K562 (cell line): ENCODE measurements at regions not wholly inside any gene's neighbourhood (a gene's known extent, or its start where the extent isn't known, plus 50 kb on each side); places are given as distances from the start of the nearest gene placed in this dataset.

Experiments used
- ATAC-seq: fragments of 200-7000 bp; cut with Tn5 transposase; 3 replicates; pipeline ENCODE4 v1.9.1; 2020; ENCODE audit warnings: moderate library complexity
- BruUV-seq: library from RNA; stranded (reverse); fragments of 400-500 nt; replicated peaks from 2 replicates; lab custom pipeline; 2021; lab: Mats Ljungman, UMichigan
- CTCF ChIA-PET: fragments of 300-600 bp; formaldehyde crosslinking; extraction: SDS; loops from one replicate; lab custom pipeline; 2021; ENCODE audit warnings: low intra/inter-chr PET ratio; lab: Yijun Ruan, JAX
- POLR2A ChIA-PET: fragments of 300-600, 350-650 bp; sonication (Branson Sonifier 250); formaldehyde crosslinking; extraction: SDS; loops from one replicate; lab custom pipeline; 2021; ENCODE audit warnings: antibody characterized with exemption, inconsistent platforms; lab: Yijun Ruan, JAX
- DNase-seq, 4 experiments: peaks; one replicate each; pipeline versions ENCODE4 v3.0.0 to v3.0.0-alpha.2; 2011 to 2018; ENCODE audit warnings: low spot score in 3 of 4, mixed read lengths in 3 of 4; ENCODE audit errors: extremely low read depth in 1 of 4
- FAIRE-seq: peaks from 2 replicates; lab custom pipeline; 2011; peaks lifted over from hg19 to GRCh38; lab: Jason Lieb, UNC
- H2AFZ ChIP-seq: 2 replicates; pipeline ENCODE4 v1.6.0; 2011; ENCODE audit warnings: low read depth, low read length, control low read depth, inconsistent platforms
- H3K27ac ChIP-seq: fragments of 200-600 bp; 3 replicates; pipeline ENCODE4 v1.8.0; 2011; ENCODE audit warnings: low read depth, mild to moderate bottlenecking, control low read depth, inconsistent platforms, low read length, moderate library complexity, mixed read lengths; ENCODE audit errors: extremely low read depth
- H3K27me3 ChIP-seq, 2 experiments: fragments of 300-600 bp in 1 of 2; 2 replicates in 1 of 2; 3 replicates in 1 of 2; pipeline versions ENCODE4 v1.6.0 to v1.8.0; 2011; ENCODE audit warnings: inconsistent platforms in 2 of 2, low read length in 2 of 2, mild to moderate bottlenecking in 1 of 2, mixed read lengths in 1 of 2, moderate library complexity in 1 of 2; ENCODE audit not compliant: control insufficient read depth in 2 of 2, insufficient read depth in 2 of 2
- H3K36me3 ChIP-seq: fragments of 300-600 bp; 3 replicates; pipeline ENCODE4 v1.8.0; 2011; ENCODE audit warnings: mild to moderate bottlenecking, low read length, inconsistent platforms; ENCODE audit not compliant: control insufficient read depth, insufficient read depth
- H3K4me1 ChIP-seq, 2 experiments: fragments of 200-600 bp in 1 of 2; replicated peaks in 1 of 2; 2 replicates in 1 of 2; 3 replicates in 1 of 2; pipeline versions ENCODE4 v1.5.1 to v1.8.0; 2011; ENCODE audit warnings: inconsistent platforms in 2 of 2, low read length in 2 of 2, mild to moderate bottlenecking in 1 of 2, mixed read lengths in 1 of 2, moderate library complexity in 1 of 2; ENCODE audit not compliant: control insufficient read depth in 2 of 2, insufficient read depth in 2 of 2
- H3K4me2 ChIP-seq: 2 replicates; pipeline ENCODE4 v1.6.1; 2011; ENCODE audit warnings: low read length, control low read depth, inconsistent platforms, mixed read lengths; ENCODE audit not compliant: insufficient read depth
- H3K4me3 ChIP-seq: fragments of 200-600 bp; sonication (generic), shearing (Covaris generic); 2 replicates; pipeline ENCODE4 v1.5.1; 2016; ENCODE audit warnings: control low read depth, inconsistent platforms
- H3K79me2 ChIP-seq: fragments of 200-600 bp; 3 replicates; pipeline ENCODE4 v1.8.0; 2011; ENCODE audit warnings: low read length, inconsistent platforms; ENCODE audit not compliant: control insufficient read depth, insufficient read depth
- H3K9ac ChIP-seq, 2 experiments: 2 replicates each; pipeline versions ENCODE4 v1.6.0 to v1.6.1; 2011; ENCODE audit warnings: low read depth in 2 of 2, low read length in 2 of 2, control low read depth in 1 of 2, inconsistent platforms in 1 of 2, mild to moderate bottlenecking in 1 of 2, mixed read lengths in 1 of 2; ENCODE audit not compliant: insufficient read depth in 1 of 2
- H3K9me1 ChIP-seq: one replicate; pipeline ENCODE4 v1.6.0; 2011; ENCODE audit warnings: inconsistent platforms, mild to moderate bottlenecking, low read length, moderate library complexity; ENCODE audit not compliant: control insufficient read depth, insufficient read depth
- H3K9me3 ChIP-seq: replicated peaks from 2 replicates; pipeline ENCODE4 v1.5.1; 2011; ENCODE audit warnings: low read depth, low read length, inconsistent platforms; ENCODE audit not compliant: control insufficient read depth, insufficient read depth
- H4K20me1 ChIP-seq: replicated peaks from 2 replicates; pipeline ENCODE4 v1.6.1; 2011; ENCODE audit warnings: low read length, inconsistent platforms, mixed read lengths; ENCODE audit not compliant: control insufficient read depth, insufficient read depth
- BCLAF1 ChIP-seq, 2 experiments: fragments of 450-650 bp in 1 of 2; IDR thresholded peaks; 2 replicates each; pipeline ENCODE4 v1.6.1; 2011 to 2017; ENCODE audit warnings: low read depth in 2 of 2, antibody characterized with exemption in 1 of 2, borderline replicate concordance in 1 of 2, low read length in 1 of 2, mild to moderate bottlenecking in 1 of 2, mixed read lengths in 1 of 2; ENCODE audit not compliant: control insufficient read depth in 1 of 2
- C11orf30 ChIP-seq: fragments of 450-650 bp; IDR thresholded peaks from 2 replicates; pipeline ENCODE4 v1.6.1; 2016; ENCODE audit warnings: low read depth, mild to moderate bottlenecking
- HDGF ChIP-seq: fragments of 450-650 bp; IDR thresholded peaks from 2 replicates; pipeline ENCODE4 v1.6.1; 2016
- KDM5B ChIP-seq: fragments of 200-600 bp; sonication (generic); IDR thresholded peaks from 2 replicates; pipeline ENCODE4 v1.6.1; 2012; ENCODE audit warnings: low read depth, mild to moderate bottlenecking, moderate library complexity, low read length, control low read depth, inconsistent platforms; ENCODE audit not compliant: insufficient replicate concordance
- SOX6 ChIP-seq: fragments of 450-650 bp; IDR thresholded peaks from 2 replicates; pipeline ENCODE4 v1.6.1; 2014; ENCODE audit warnings: mild to moderate bottlenecking
- SRSF3 ChIP-seq: fragments of 200-400 bp; formaldehyde crosslinking; IDR thresholded peaks from 2 replicates; pipeline ENCODE4 v1.6.1; 2016; ENCODE audit warnings: mild to moderate bottlenecking, low read length, moderate library complexity; ENCODE audit not compliant: insufficient read depth
- TEAD4 ChIP-seq, 2 experiments: sonication (generic) in 1 of 2; formaldehyde crosslinking in 1 of 2; IDR thresholded peaks; 2 replicates each; pipeline versions ENCODE4 v1.6.1 to v1.8.0; 2012 to 2022; ENCODE audit warnings: borderline replicate concordance in 1 of 2, inconsistent platforms in 1 of 2, low read length in 1 of 2, mild to moderate bottlenecking in 1 of 2, missing genetic modification reagents in 1 of 2
- ZNF24 ChIP-seq: fragments of 450-650 bp; IDR thresholded peaks from 2 replicates; pipeline ENCODE4 v1.6.1; 2016
- ZNF316 ChIP-seq: fragments of 450-650 bp; IDR thresholded peaks from 2 replicates; pipeline ENCODE4 v1.6.1; 2016
- WGBS: fragments of 100-300 bp; shearing (Covaris generic); methylation state at CpG from one replicate; pipeline ENCODE4 v1.1.6; 2016; ENCODE audit warnings: low coverage, mixed read lengths; ENCODE audit not compliant: insufficient coverage; ENCODE audit errors: missing lambda C conversion rate; 5-methylcytosine and 5-hydroxymethylcytosine counted together
- in situ Hi-C: fragments of 300-500 bp; cut with MboI; formaldehyde crosslinking; loops from 4 replicates; pipeline ENCODE4 v1.15.0; 2018; ENCODE audit warnings: inconsistent platforms, mixed read lengths
- intact Hi-C: fragments of 100-400 bp; cut with micrococcal nuclease; formaldehyde crosslinking; loops from 2 replicates; pipeline ENCODE4 v1.14.2; 2022

DNA sequence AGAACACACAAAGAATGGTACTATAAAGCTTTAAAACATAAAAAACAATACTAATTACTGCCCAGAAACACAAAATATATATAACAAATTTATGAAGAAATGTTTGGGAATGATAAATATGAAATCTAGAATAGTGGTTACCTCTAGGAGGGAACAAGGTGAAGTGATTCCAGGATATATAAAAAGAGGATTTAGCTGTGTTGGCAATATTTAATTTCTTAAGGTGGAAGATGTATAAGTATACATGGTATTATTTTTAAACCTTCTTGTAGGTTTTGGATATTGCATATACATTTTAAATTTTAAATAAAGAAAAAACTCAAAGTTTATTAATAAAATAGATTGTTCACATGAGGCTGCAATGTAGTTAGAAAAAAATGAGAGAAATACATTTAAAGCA is 112.7 kb upstream of the ZNF618 start:
- TF ChIP-seq C11orf30 (peak; percentile 34; the same call in 1 of the 2 replicates), SRSF3 (no peak), ZNF316 (peak; percentile 70)
- in situ Hi-C loops (no loop called here), intact Hi-C loops (no loop called here)
- Histone ChIP-seq H3K9ac (no peak overlapping the region), H3K4me2 (no peak overlapping the region), H3K79me2 (no peaks in the 10 kb centered on the region), H2AFZ (no peak overlapping the region), H3K4me3 (no peak overlapping the region), H3K36me3 (no peaks in the 10 kb centered on the region), H3K9me3 (no peaks in the 10 kb centered on the region), H3K4me1 (no peaks in the 10 kb centered on the region), H3K9me1 (no peaks in the 10 kb centered on the region), H3K27me3 (no peaks in the 10 kb centered on the region), H3K27ac (no peak overlapping the region), H4K20me1 (no peaks in the 10 kb centered on the region)
- CTCF ChIA-PET = no interaction called here
- no peak for DNase-seq
- FAIRE-seq = no peak
- no TSS peak for BruUV-seq
- POLR2A ChIA-PET = no interaction called here
- ATAC-seq = no peak

GRCh38 chr9:113764572-113764971 is 111.5 kb upstream of the ZNF618 start:
- DNase-seq (no peak), FAIRE-seq (no peak), ATAC-seq (no peak)
- Histone ChIP-seq H3K4me2 (no peak overlapping the region), H4K20me1 (no peaks in the 10 kb centered on the region), H3K9me3 (no peaks in the 10 kb centered on the region), H3K79me2 (no peaks in the 10 kb centered on the region), H3K9me1 (no peaks in the 10 kb centered on the region), H3K27me3 (no peaks in the 10 kb centered on the region), H3K9ac (no peak overlapping the region), H3K27ac (no peak overlapping the region), H2AFZ (no peak overlapping the region), H3K36me3 (no peaks in the 10 kb centered on the region), H3K4me3 (no peak overlapping the region), H3K4me1 (no peaks in the 10 kb centered on the region)
- ChIA-PET POLR2A (no interaction called here), CTCF (no interaction called here)
- intact Hi-C loops (no loop called here), in situ Hi-C loops (no loop called here)
- 0% methylated on average over 1 of the region's 1 CpG for WGBS
- BruUV-seq = no TSS peak
- no peak for TF ChIP-seq C11orf30
- no peak for TF ChIP-seq TEAD4 (IDR thresholded peaks at IDR 0.05; ENCODE audit: low read length)
- no peak for TF ChIP-seq TEAD4 (CRISPR knock-in tag; IDR thresholded peaks at IDR 0.05; ENCODE audit: borderline replicate concordance)
- no peak for TF ChIP-seq SOX6
- no peak for TF ChIP-seq BCLAF1 (IDR thresholded peaks at IDR 0.05; ENCODE audit: borderline replicate concordance in 1 of 2, control insufficient read depth in 1 of 2, low read depth in 2 of 2, low read length in 1 of 2)
- no peak for TF ChIP-seq HDGF
- no peak for TF ChIP-seq KDM5B
- no peak for TF ChIP-seq ZNF24
